ENCODE measurements at regions not wholly inside any gene's neighbourhood (a gene's known extent, or its start where the extent isn't known, plus 50 kb on each side); places are given as distances from the start of the nearest gene placed in this dataset.

- TF ChIP-seq BRCA1 (CRISPR knock-in tag; IDR thresholded peaks at IDR 0.05) (no peak), PBX2 (CRISPR knock-in tag; IDR thresholded peaks at IDR 0.05) (no peak), RBM22 (optimal IDR thresholded peaks at IDR 0.05; ENCODE audit: low read length) (no peak), MXI1 (IDR thresholded peaks at IDR 0.05; ENCODE audit: borderline replicate concordance, low read depth, low read length) (no peak), ESRRA (CRISPR knock-in tag; IDR thresholded peaks at IDR 0.05; ENCODE audit: low read depth) (no peak), CSRNP2 (CRISPR knock-in tag; conservative IDR thresholded peaks at IDR 0.05; ENCODE audit: low read depth) (no peak), ARNTL (CRISPR knock-in tag; IDR thresholded peaks at IDR 0.05) (no peak), POLR2A (IDR thresholded peaks at IDR 0.05; ENCODE audit: insufficient read depth in 1 of 2, low read depth in 2 of 2, low read length in 2 of 2) (no peak), CTCF (CRISPR knock-in tag; IDR thresholded peaks at IDR 0.05) (no peak), CBFB (CRISPR knock-in tag; IDR thresholded peaks at IDR 0.05) (no peak)
Measured at GRCh38 chr1:218850367-218850766, 323.3 kb upstream of the LYPLAL1 start.

All from HepG2 (cell line).